ENCODE measurements at regions not wholly inside any gene's neighbourhood (a gene's known extent, or its start where the extent isn't known, plus 50 kb on each side); places are given as distances from the start of the nearest gene placed in this dataset.

- no peak overlapping the region for H3K4me3 ChIP-seq (ENCODE audit: low read depth, low read length)
- no peak for TF ChIP-seq CTCF (conservative IDR thresholded peaks at IDR 0.05; ENCODE audit: low read depth, low read length)
- DNase-seq (ENCODE audit: low read depth) = no peak
Observed at GRCh38 chr4:163273922-163274321, 58.5 kb downstream of the NPY1R start.

GRCh38 chr4:163273203-163273602 lies 59.2 kb downstream of the NPY1R start:
- no peak overlapping the region for H3K4me3 ChIP-seq (ENCODE audit: low read depth, low read length)
- no peak for TF ChIP-seq CTCF (conservative IDR thresholded peaks at IDR 0.05; ENCODE audit: low read depth, low read length)
- DNase-seq (ENCODE audit: low read depth) = no peak

- H3K4me3 ChIP-seq (ENCODE audit: low read depth, low read length) = no peak overlapping the region
- TF ChIP-seq CTCF (conservative IDR thresholded peaks at IDR 0.05; ENCODE audit: low read depth, low read length) = no peak
- DNase-seq (ENCODE audit: low read depth) = no peak
Observed at GRCh38 chr4:163271555-163272127, 60.8 kb downstream of the NPY1R start.

- DNase-seq (ENCODE audit: low read depth) = no peak
- no peak overlapping the region for H3K4me3 ChIP-seq (ENCODE audit: low read depth, low read length)
- TF ChIP-seq CTCF (conservative IDR thresholded peaks at IDR 0.05; ENCODE audit: low read depth, low read length) = no peak
Observed at GRCh38 chr4:163269869-163270268, 62.5 kb downstream of the NPY1R start.

- DNase-seq (ENCODE audit: low read depth) = no peak
- no peak overlapping the region for H3K4me3 ChIP-seq (ENCODE audit: low read depth, low read length)
- TF ChIP-seq CTCF (conservative IDR thresholded peaks at IDR 0.05; ENCODE audit: low read depth, low read length) = no peak
Observed at GRCh38 chr4:163269166-163269565, 63.2 kb downstream of the NPY1R start.

- DNase-seq (ENCODE audit: low read depth) = no peak
- H3K4me3 ChIP-seq (ENCODE audit: low read depth, low read length) = no peak overlapping the region
- TF ChIP-seq CTCF (conservative IDR thresholded peaks at IDR 0.05; ENCODE audit: low read depth, low read length) = no peak
Observed at GRCh38 chr4:163264934-163265333, 67.5 kb downstream of the NPY1R start.

GRCh38 chr4:163263606-163264005 lies 68.8 kb downstream of the NPY1R start:
- TF ChIP-seq CTCF (conservative IDR thresholded peaks at IDR 0.05; ENCODE audit: low read depth, low read length) = no peak
- no peak for DNase-seq (ENCODE audit: low read depth)
- H3K4me3 ChIP-seq (ENCODE audit: low read depth, low read length) = no peak overlapping the region

All from choroid plexus epithelial cell (primary cell).